ENCODE measurements at regions not wholly inside any gene's neighbourhood (a gene's known extent, or its start where the extent isn't known, plus 50 kb on each side); places are given as distances from the start of the nearest gene placed in this dataset.
"Not testable (repeated sequence)": the region's sequence is repeated elsewhere in the genome, so short reads cannot be mapped to it uniquely, and the experiment has no call there.

DNA sequence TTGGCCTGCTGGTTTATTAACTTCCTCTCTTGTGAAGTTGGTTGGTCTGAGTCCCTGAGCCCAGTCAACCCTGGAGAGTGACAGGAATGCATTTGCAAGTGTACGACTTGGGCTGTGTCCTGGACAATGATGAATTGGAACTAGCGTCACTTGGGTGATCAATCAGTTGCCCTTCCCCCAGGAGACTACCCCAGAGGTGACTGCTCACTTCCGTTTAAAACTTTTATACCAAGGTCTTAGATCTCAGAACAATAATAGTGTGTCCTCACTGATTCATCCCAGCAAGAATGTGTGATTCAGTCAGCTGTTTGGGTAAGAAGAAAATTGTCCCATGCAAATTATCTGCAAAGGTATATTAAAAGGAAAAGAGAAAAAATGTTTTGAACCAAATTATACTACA, 102.9 kb upstream of the ARMC3 start:
- intact Hi-C loops (cut with DNase I): no loop called here

DNA sequence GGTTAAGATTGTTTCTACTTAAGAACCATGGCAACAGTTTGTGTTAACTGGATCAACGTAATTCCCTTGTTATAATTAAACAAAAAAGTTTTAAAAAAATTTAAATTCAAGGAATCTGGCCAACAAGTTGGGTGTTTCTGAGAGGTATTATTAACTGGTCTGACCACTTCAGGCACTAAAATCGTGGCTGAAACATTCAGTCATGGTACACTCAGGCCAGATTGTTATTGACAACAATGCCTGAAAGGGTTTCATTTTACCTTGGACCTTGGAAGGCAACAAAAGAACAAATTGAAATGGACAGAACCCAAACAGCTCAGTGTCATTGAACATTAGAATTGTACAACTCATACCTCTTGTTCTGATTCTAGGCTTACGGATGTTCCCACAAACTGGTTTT, 103.3 kb upstream of the ARMC3 start:
- TF ChIP-seq, protein P1, sequence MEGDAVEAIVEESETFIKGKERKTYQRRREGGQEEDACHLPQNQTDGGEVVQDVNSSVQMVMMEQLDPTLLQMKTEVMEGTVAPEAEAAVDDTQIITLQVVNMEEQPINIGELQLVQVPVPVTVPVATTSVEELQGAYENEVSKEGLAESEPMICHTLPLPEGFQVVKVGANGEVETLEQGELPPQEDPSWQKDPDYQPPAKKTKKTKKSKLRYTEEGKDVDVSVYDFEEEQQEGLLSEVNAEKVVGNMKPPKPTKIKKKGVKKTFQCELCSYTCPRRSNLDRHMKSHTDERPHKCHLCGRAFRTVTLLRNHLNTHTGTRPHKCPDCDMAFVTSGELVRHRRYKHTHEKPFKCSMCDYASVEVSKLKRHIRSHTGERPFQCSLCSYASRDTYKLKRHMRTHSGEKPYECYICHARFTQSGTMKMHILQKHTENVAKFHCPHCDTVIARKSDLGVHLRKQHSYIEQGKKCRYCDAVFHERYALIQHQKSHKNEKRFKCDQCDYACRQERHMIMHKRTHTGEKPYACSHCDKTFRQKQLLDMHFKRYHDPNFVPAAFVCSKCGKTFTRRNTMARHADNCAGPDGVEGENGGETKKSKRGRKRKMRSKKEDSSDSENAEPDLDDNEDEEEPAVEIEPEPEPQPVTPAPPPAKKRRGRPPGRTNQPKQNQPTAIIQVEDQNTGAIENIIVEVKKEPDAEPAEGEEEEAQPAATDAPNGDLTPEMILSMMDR (IDR thresholded peaks at IDR 0.05): no peak
- Histone ChIP-seq H3K4me3 (no peak overlapping the region), H3K27ac (no peak overlapping the region), H3K9me3 (no peaks in the 10 kb centered on the region), H3K27me3 (ENCODE audit: low read depth) (no peaks in the 10 kb centered on the region), H3K36me3 (no peaks in the 10 kb centered on the region), H3K4me1 (no peaks in the 10 kb centered on the region)
- ATAC-seq: peak in 1 of 2 donors; percentile 50
- intact Hi-C loops (cut with DNase I): no loop called here
- DNase-seq: no peak

More for the DNA sequence above, 102.9 kb upstream of the ARMC3 start:
- ATAC-seq: no peak
- Histone ChIP-seq H3K4me3 (no peak overlapping the region), H3K36me3 (no peaks in the 10 kb centered on the region), H3K9me3 (no peaks in the 10 kb centered on the region), H3K4me1 (no peaks in the 10 kb centered on the region), H3K27ac (no peak overlapping the region), H3K27me3 (ENCODE audit: low read depth) (no peaks in the 10 kb centered on the region)
- TF ChIP-seq, protein P1 (IDR thresholded peaks at IDR 0.05): no peak
- DNase-seq: no peak

DNA sequence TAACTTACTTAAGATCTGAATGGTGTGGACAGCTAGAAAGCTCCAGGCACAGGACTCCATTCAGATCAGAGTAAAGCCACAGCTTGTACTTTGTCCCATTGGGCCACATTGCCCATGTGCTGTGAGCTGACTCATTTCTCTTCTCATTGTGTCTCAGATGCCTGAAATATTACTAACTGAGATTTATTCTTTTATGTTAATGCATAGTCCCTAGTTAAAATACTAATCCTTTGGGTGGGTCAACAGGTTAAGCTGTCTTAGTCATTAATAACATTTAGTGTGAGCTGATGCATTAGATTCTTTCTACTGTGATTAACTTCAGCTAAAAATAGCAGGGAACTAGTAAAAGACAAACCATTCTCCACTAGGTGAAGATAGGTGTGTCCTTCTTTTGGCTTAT, 104.7 kb upstream of the ARMC3 start:
- no peaks in the 10 kb centered on the region for H3K36me3 ChIP-seq

DNA sequence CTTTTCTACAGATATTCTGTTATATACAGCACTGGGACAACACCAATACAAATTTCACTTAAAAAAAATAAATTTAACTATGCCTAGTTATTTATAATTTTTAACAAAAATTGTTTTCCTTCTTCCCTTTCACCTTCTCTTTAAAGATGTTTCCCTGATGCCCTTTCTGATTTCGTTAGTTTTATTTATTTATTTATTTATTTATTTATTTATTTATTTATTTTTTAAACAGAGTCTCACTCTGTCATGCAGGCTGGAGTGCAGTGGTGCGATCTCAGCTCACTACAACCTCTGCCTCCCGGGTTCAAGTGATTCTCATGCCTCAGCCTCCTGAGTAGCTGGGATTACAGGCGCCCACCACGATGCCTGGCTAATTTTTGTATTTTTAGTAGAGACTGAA, 105.9 kb upstream of the ARMC3 start:
- H3K27ac ChIP-seq; H3K4me1 ChIP-seq; intact Hi-C loops (cut with DNase I); H3K36me3 ChIP-seq; H3K27me3 ChIP-seq (ENCODE audit: low read depth); H3K9me3 ChIP-seq; DNase-seq; H3K4me3 ChIP-seq; ATAC-seq: not testable (repeated sequence)

More for the DNA sequence above, 104.7 kb upstream of the ARMC3 start:
- ATAC-seq (no peak), DNase-seq (no peak)
- Histone ChIP-seq H3K27ac (no peak overlapping the region), H3K4me1 (no peaks in the 10 kb centered on the region), H3K9me3 (no peaks in the 10 kb centered on the region), H3K27me3 (ENCODE audit: low read depth) (no peaks in the 10 kb centered on the region), H3K4me3 (no peak overlapping the region)
- intact Hi-C loops (cut with DNase I): no loop called here
- TF ChIP-seq, protein P1 (IDR thresholded peaks at IDR 0.05): no peak

DNA sequence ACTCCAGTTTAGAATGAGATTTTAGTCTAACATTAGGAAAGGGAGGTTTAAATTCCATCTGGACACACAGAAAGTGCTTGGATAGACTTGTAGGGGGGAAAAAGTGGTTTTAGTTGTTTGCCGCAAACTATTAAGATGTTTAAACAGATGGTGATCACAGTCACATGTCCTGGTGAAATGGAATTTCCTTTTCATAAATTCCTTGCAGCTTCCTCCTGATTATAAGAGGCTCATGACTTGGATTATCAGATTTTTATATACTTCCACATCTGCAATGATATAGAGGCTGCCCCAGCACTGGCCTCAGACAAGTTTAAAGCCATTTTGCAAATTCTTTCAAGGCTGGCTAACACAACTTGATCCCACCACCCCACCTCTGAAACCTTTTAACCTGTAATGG, 106.4 kb upstream of the ARMC3 start:
- no peak overlapping the region for H3K27ac ChIP-seq
- H3K4me3 ChIP-seq: no peak overlapping the region
- intact Hi-C loops (cut with DNase I): no loop called here
- no peak for ATAC-seq
- TF ChIP-seq, protein P1 (IDR thresholded peaks at IDR 0.05): no peak
- H3K27me3 ChIP-seq (ENCODE audit: low read depth): no peaks in the 10 kb centered on the region
- no peaks in the 10 kb centered on the region for H3K9me3 ChIP-seq
- no peaks in the 10 kb centered on the region for H3K36me3 ChIP-seq
- no peak for DNase-seq
- H3K4me1 ChIP-seq: no peaks in the 10 kb centered on the region

DNA sequence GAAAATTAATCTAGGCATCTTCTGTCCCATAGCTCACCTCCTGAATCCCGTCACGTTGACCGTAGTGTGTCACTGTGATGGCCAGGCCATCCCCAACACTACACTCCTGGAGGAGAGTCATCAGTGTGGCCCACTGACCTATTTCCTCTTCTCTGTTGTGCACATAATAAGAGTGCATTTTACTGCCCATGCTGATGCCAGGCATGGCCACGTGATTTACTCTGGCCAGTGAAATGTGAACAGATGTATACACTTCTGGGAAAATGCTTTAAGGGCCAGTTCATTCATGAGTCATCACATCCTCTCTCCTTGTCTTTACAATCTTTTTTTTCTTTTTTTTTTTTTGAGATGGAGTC, 101.9 kb upstream of the PIP4K2A start:
- no peaks in the 10 kb centered on the region for H3K36me3 ChIP-seq
- ATAC-seq (peak; percentile 38 to 39), DNase-seq (no peak)
- H3K27me3 ChIP-seq (ENCODE audit: low read depth): no peaks in the 10 kb centered on the region
- H3K4me1 ChIP-seq: no peaks in the 10 kb centered on the region
- H3K9me3 ChIP-seq: no peaks in the 10 kb centered on the region
- no peak overlapping the region for H3K4me3 ChIP-seq
- TF ChIP-seq, protein P1 (IDR thresholded peaks at IDR 0.05): no peak
- no peak overlapping the region for H3K27ac ChIP-seq
- intact Hi-C loops (cut with DNase I): no loop called here

All from lower lobe of right lung (tissue), 2 donors.